HG02571 (cell line): ENCODE measurements at regions not wholly inside any gene's neighbourhood (a gene's known extent, or its start where the extent isn't known, plus 50 kb on each side); places are given as distances from the start of the nearest gene placed in this dataset.
"Not testable (repeated sequence)": the region's sequence is repeated elsewhere in the genome, so short reads cannot be mapped to it uniquely, and the experiment has no call there.

Experiments
- ATAC-seq: cut with Tn5 transposase; IDR thresholded peaks from one replicate; pipeline ENCODE4 v1.9.1; 2021; ENCODE audit warnings: mild to moderate bottlenecking, moderate library complexity; ENCODE audit not compliant: unreplicated experiment

- ATAC-seq: no peak
Measured at GRCh38 chr1:172833954-172834353, 175.1 kb downstream of the FASLG start.

- no peak for ATAC-seq
Measured at GRCh38 chr1:172834609-172835008, 175.7 kb downstream of the FASLG start.

GRCh38 chr1:172835834-172836233 is 176.9 kb downstream of the FASLG start:
- no peak for ATAC-seq

GRCh38 chr1:172837816-172838679 is 179.1 kb downstream of the FASLG start:
- ATAC-seq: no peak

GRCh38 chr1:172838680-172839313 is 179.9 kb downstream of the FASLG start:
- no peak for ATAC-seq

- not testable (repeated sequence) for ATAC-seq
Measured at GRCh38 chr1:172839639-172840038, 180.7 kb downstream of the FASLG start.

GRCh38 chr1:172843444-172843843 is 184.5 kb downstream of the FASLG start:
- ATAC-seq: no peak

- ATAC-seq: peak; percentile 78
Measured at GRCh38 chr1:172845371-172845770, 186.5 kb downstream of the FASLG start.

GRCh38 chr1:172845865-172846264 is 187.0 kb downstream of the FASLG start:
- no peak for ATAC-seq

GRCh38 chr1:172847814-172848213 is 188.9 kb downstream of the FASLG start:
- ATAC-seq: not testable (repeated sequence)

- ATAC-seq: no peak
Measured at GRCh38 chr1:172849653-172850052, 190.8 kb downstream of the FASLG start.

GRCh38 chr1:172851077-172851476 is 192.2 kb downstream of the FASLG start:
- ATAC-seq: no peak

- ATAC-seq: no peak
Measured at GRCh38 chr1:172851856-172852255, 193.0 kb downstream of the FASLG start.

- not testable (repeated sequence) for ATAC-seq
Measured at GRCh38 chr1:172855983-172856382, 194.8 kb downstream of the TNFSF18 start.

- no peak for ATAC-seq
Measured at GRCh38 chr1:172863031-172863430, 187.7 kb downstream of the TNFSF18 start.

GRCh38 chr1:172867216-172867818 is 183.4 kb downstream of the TNFSF18 start:
- ATAC-seq: no peak

- ATAC-seq: no peak
Measured at GRCh38 chr1:172870901-172871606, 179.7 kb downstream of the TNFSF18 start.

- ATAC-seq: peak; percentile 68
Measured at GRCh38 chr1:172874950-172875349, 175.8 kb downstream of the TNFSF18 start.

- no peak for ATAC-seq
Measured at GRCh38 chr1:172875892-172876291, 174.8 kb downstream of the TNFSF18 start.

- no peak for ATAC-seq
Measured at GRCh38 chr1:172882385-172882784, 168.4 kb downstream of the TNFSF18 start.

GRCh38 chr1:172882791-172883386 is 167.9 kb downstream of the TNFSF18 start:
- no peak for ATAC-seq
